A549 (cell line): ENCODE measurements at regions not wholly inside any gene's neighbourhood (a gene's known extent, or its start where the extent isn't known, plus 50 kb on each side); places are given as distances from the start of the nearest gene placed in this dataset.

Experiments
- BHLHE40 ChIP-seq: IDR thresholded peaks from 2 replicates; pipeline ENCODE4 v1.6.1; 2012; ENCODE audit warnings: low read depth, low read length, inconsistent platforms
- CTCF ChIP-seq: fragments of >200 bp; sonication (Bioruptor Twin); formaldehyde crosslinking; IDR thresholded peaks from 3 replicates; pipeline ENCODE4 v1.5.1; 2016
- POLR2A ChIP-seq: IDR thresholded peaks from 2 replicates; pipeline ENCODE4 v1.6.1; 2012; ENCODE audit warnings: mild to moderate bottlenecking, low read length

GRCh38 chr12:87848248-87848868 lies 180.8 kb downstream of the C12orf50 start:
- TF ChIP-seq BHLHE40 = no peak
- TF ChIP-seq POLR2A = no peak
- TF ChIP-seq CTCF = peak; percentile 89
